Mucosa of descending colon (tissue), 3 donors: ENCODE measurements at regions not wholly inside any gene's neighbourhood (a gene's known extent, or its start where the extent isn't known, plus 50 kb on each side); places are given as distances from the start of the nearest gene placed in this dataset.

Experiments used
- ATAC-seq: fragments of 200-7000 bp; cut with Tn5 transposase; one replicate; pipeline ENCODE4 v1.9.1; 2020; ENCODE audit warnings: mild to moderate bottlenecking, moderate library complexity
- DNase-seq, 3 donors: peaks; one replicate each; pipeline ENCODE4 v3.0.0-alpha.2; 2020
- H3K36me3 ChIP-seq: fragments of 200-600 bp; one replicate; pipeline ENCODE4 v1.8.0; 2021; ENCODE audit warnings: low read depth, mild to moderate bottlenecking
- H3K4me1 ChIP-seq: fragments of 200-600 bp; one replicate; pipeline ENCODE4 v1.8.0; 2021; ENCODE audit warnings: low read depth, mild to moderate bottlenecking
- H3K4me3 ChIP-seq: fragments of 200-600 bp; one replicate; pipeline ENCODE4 v1.8.0; 2021; ENCODE audit warnings: mild to moderate bottlenecking
- H3K9me3 ChIP-seq: fragments of 200-600 bp; one replicate; pipeline ENCODE4 v1.8.0; 2021; ENCODE audit warnings: mild to moderate bottlenecking
- CTCF ChIP-seq: fragments of 200-600 bp; IDR thresholded peaks from one replicate; pipeline ENCODE4 v1.8.0; 2022; ENCODE audit warnings: antibody characterized with exemption, mild to moderate bottlenecking
- intact Hi-C, 2 donors: fragments of 100-400 bp; cut with DNase I in 1 of 2; cut with micrococcal nuclease in 1 of 2; formaldehyde crosslinking; loops; one replicate each; pipeline versions ENCODE4 v1.11.0 to v1.11.1; 2022; cut with DNase I, micrococcal nuclease
- donor health status: DM: no; HTN: no; CAD: no; lungs with moderate emphysema.
- donor health status: DM: no; HTN: no; CAD: no.
- donor health status: DM: no; HTN: yes; CAD: no.

DNA sequence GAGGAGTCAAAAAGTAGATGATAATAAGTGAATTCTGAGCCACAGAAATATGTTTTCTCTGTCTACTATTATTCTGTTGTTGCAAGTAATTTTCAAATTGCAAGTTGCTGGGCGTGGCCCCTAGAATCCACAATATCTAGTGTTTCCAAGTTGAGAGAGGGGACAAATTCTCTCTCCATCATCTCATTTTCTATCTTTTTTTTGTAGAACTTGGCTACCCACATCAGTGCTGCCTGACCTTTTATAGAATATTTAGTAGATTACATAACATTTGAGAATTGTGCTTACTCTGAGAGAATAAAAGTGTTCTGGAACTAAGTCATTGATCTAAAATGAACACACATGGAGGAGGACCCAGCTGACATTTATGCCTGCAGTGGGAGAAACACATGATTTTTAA is 110.9 kb upstream of the CSNK1A1L start:
- intact Hi-C loops: no loop called here
- no peak for ATAC-seq
- Histone ChIP-seq H3K4me1 (no peaks in the 10 kb centered on the region), H3K36me3 (no peaks in the 10 kb centered on the region), H3K4me3 (no peak overlapping the region), H3K9me3 (no peaks in the 10 kb centered on the region)
- no peak for DNase-seq
- TF ChIP-seq CTCF: no peak

DNA sequence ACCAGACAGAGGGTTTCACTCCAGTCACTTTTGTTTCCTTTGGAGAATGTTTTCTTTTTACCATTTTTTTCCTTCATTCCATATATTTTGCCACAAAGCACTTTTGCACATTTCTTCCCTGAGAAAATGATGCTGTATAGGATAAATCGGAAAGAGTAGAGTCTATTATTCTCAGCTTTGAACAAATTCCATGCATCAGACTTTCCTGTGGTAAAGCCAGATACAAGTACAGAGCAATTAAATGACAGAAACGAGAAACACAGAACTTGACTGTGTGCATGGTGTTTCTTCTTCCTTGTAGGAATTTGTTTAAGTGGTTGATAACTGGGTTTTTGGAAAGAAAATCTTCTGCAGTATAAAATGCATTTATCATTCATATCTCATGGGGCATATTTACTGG is 107.4 kb upstream of the CSNK1A1L start:
- ATAC-seq: no peak
- TF ChIP-seq CTCF: no peak
- Histone ChIP-seq H3K4me1 (no peaks in the 10 kb centered on the region), H3K9me3 (no peaks in the 10 kb centered on the region), H3K4me3 (no peak overlapping the region), H3K36me3 (no peaks in the 10 kb centered on the region)
- intact Hi-C loops: no loop called here
- no peak for DNase-seq

- Histone ChIP-seq H3K36me3 (no peaks in the 10 kb centered on the region), H3K4me3 (no peak overlapping the region), H3K4me1 (no peaks in the 10 kb centered on the region), H3K9me3 (no peaks in the 10 kb centered on the region)
- DNase-seq: no peak
- no peak for ATAC-seq
- no peak for TF ChIP-seq CTCF
- intact Hi-C loops: no loop called here
Measured at GRCh38 chr13:37211487-37211886, 106.0 kb upstream of the CSNK1A1L start.

DNA sequence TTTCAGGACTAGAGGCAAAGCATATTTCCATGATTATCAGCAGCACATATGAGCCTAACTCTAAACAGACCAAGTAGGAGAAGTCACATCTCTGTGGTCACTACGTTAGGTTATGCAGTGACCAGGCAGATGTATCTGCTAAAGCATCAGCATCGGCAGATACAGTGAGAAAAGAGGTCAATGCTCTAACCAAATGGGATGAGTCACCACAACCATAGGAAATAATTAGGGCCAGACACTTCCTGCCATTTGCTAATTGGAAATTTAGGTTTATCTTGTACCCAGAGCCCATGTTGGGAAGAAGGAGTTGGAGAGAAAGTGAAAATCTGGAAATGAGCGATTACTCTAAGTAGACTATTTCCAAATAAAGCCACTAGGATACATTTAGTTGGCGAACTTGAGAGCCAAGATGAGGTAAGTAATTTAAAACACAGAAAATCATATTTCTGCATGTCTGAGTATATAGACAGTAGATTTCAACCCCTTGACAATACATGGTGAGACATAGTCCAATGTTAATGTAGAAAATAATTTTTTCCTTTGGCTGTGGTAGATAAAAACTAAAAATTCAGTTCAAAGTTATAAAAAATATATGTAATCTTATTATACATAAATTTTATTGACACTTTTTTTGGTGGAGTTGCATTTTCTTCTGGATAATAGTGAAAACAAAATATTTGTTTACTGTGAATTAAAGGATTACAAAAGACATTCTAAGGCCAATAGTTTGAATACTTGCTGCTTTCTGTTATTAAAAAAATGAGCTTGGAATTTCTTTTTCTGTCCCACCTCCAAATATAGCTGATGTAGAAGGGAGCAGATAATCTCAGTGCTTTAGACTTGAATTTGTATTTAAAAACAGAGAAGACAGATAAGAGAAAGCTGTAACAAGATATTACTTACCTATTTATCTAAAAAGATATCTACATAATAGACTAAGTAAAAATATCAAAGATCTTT is 104.4 kb upstream of the CSNK1A1L start:
- no peak for TF ChIP-seq CTCF
- DNase-seq: no peak
- H3K36me3 ChIP-seq: no peaks in the 10 kb centered on the region

GRCh38 chr13:37207691-37208451 is 102.4 kb upstream of the CSNK1A1L start:
- TF ChIP-seq CTCF: no peak
- intact Hi-C loops: no loop called here
- ATAC-seq: no peak

More for the DNA sequence above, 104.4 kb upstream of the CSNK1A1L start:
- no peak overlapping the region for H3K4me3 ChIP-seq
- no peak for ATAC-seq
- no peaks in the 10 kb centered on the region for H3K4me1 ChIP-seq
- intact Hi-C loops: no loop called here
- no peaks in the 10 kb centered on the region for H3K9me3 ChIP-seq

More at GRCh38 chr13:37207691-37208451, 102.4 kb upstream of the CSNK1A1L start:
- DNase-seq: no peak
- H3K36me3 ChIP-seq: no peaks in the 10 kb centered on the region
- H3K4me3 ChIP-seq: no peak overlapping the region
- H3K9me3 ChIP-seq: no peaks in the 10 kb centered on the region
- no peaks in the 10 kb centered on the region for H3K4me1 ChIP-seq
